ENCODE measurements at regions not wholly inside any gene's neighbourhood (a gene's known extent, or its start where the extent isn't known, plus 50 kb on each side); places are given as distances from the start of the nearest gene placed in this dataset.

DNA sequence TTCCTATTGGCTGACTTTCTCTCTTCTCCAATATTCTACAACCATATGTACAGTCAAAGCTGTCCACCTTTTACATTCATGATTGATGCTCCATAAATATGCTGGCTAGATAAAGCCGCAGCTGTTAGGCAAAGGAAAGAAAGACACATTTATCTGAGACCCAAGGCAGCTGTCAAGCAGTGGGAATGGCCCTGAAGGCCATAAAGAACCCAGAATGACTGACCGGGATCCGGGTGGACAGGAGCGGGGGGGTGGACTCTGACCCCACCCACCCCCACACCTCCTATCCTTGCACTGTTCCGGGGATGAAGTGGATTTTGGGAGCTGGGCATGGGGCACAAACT is 116.4 kb downstream of the RTP5 start:
- TF ChIP-seq, protein P1, sequence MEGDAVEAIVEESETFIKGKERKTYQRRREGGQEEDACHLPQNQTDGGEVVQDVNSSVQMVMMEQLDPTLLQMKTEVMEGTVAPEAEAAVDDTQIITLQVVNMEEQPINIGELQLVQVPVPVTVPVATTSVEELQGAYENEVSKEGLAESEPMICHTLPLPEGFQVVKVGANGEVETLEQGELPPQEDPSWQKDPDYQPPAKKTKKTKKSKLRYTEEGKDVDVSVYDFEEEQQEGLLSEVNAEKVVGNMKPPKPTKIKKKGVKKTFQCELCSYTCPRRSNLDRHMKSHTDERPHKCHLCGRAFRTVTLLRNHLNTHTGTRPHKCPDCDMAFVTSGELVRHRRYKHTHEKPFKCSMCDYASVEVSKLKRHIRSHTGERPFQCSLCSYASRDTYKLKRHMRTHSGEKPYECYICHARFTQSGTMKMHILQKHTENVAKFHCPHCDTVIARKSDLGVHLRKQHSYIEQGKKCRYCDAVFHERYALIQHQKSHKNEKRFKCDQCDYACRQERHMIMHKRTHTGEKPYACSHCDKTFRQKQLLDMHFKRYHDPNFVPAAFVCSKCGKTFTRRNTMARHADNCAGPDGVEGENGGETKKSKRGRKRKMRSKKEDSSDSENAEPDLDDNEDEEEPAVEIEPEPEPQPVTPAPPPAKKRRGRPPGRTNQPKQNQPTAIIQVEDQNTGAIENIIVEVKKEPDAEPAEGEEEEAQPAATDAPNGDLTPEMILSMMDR (IDR thresholded peaks at IDR 0.05): no peak
- DNase-seq (ENCODE audit: low spot score): no peak

DNA sequence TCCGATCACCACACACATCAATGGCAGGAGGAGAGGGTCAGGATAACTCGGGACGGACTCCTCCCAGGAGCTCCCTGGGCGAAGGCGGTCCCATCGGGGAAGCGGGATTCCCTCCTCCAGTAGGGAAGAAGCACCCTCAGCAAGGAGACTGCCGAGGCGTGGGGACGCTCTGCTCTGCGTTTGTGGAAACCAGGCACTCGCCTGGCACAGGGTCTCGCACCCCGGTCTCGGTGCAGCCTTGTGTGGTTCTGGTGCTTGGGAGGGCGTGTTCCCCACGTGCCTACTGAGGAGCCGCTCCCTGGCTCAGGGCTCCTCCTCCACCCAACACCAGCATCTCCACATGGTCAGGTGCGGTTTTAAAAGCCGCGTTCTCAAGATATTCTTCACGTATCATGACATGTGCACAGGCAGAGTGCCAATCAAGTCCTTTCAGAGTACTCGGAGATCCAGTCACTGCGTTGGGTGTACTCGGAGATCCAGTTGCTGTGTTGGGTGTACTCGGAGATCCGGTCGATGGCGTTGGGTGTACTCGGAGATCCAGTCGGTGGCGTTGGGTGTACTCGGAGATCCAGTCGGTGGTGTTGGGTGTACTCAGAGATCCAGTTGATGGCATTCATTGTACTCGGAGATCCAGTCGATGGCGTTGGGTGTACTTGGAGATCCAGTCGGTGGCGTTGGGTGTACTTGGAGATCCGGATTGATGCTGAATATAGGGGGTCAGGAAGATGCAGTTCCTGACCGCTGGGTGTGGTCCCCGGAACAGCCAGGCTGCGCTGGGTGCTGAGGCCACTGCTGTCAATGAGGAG is 117.5 kb downstream of the RTP5 start:
- no peaks in the 10 kb centered on the region for H3K4me1 ChIP-seq (ENCODE audit: control insufficient read depth in 1 of 2, low read depth in 2 of 2)

More for the DNA sequence above, 116.4 kb downstream of the RTP5 start:
- no peaks in the 10 kb centered on the region for H3K4me1 ChIP-seq (ENCODE audit: control insufficient read depth in 1 of 2, low read depth in 2 of 2)
- no peak overlapping the region for H3K4me3 ChIP-seq
- ATAC-seq (ENCODE audit: insufficient number of reproducible peaks, low FRiP score, low read depth): no peak
- H3K27ac ChIP-seq: no peak overlapping the region
- no peaks in the 10 kb centered on the region for H3K9me3 ChIP-seq
- H3K27me3 ChIP-seq (replicated peaks; ENCODE audit: insufficient read depth): no peaks in the 10 kb centered on the region
- H3K36me3 ChIP-seq: no peaks in the 10 kb centered on the region

DNA sequence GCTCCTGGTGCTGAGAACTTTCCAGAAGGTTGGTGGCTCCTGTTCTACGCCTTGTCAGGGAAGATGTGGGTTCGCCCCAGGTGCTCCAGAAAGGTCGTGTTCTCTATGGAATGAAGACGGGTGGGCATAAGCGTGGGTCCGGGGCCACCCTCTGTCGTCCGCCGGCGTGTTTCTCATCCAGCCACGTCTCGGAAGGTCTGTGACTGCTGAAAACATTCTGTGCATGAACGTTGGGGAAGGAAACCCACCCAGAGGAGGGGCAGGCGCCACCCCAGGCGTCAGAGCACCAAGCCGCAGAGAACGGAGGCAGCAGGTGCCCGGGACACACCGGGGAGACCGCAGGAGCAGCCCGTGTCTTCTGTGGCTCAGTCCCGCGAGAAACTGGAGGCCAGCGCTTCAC is 118.2 kb downstream of the RTP5 start:
- no peaks in the 10 kb centered on the region for H3K27me3 ChIP-seq (replicated peaks; ENCODE audit: insufficient read depth)
- ATAC-seq (ENCODE audit: insufficient number of reproducible peaks, low FRiP score, low read depth): no peak
- no peaks in the 10 kb centered on the region for H3K4me1 ChIP-seq (ENCODE audit: control insufficient read depth in 1 of 2, low read depth in 2 of 2)
- H3K9me3 ChIP-seq: no peaks in the 10 kb centered on the region
- no peaks in the 10 kb centered on the region for H3K36me3 ChIP-seq
- no peak overlapping the region for H3K27ac ChIP-seq
- no peak for DNase-seq (ENCODE audit: low spot score)
- TF ChIP-seq, protein P1 (IDR thresholded peaks at IDR 0.05): no peak
- no peak overlapping the region for H3K4me3 ChIP-seq

More for the DNA sequence above, 117.5 kb downstream of the RTP5 start:
- H3K36me3 ChIP-seq: no peaks in the 10 kb centered on the region
- no peak overlapping the region for H3K27ac ChIP-seq
- DNase-seq (ENCODE audit: low spot score) (no peak), ATAC-seq (ENCODE audit: insufficient number of reproducible peaks, low FRiP score, low read depth) (no peak)
- H3K27me3 ChIP-seq (replicated peaks; ENCODE audit: insufficient read depth): no peaks in the 10 kb centered on the region
- TF ChIP-seq, protein P1 (IDR thresholded peaks at IDR 0.05): no peak
- H3K9me3 ChIP-seq: no peaks in the 10 kb centered on the region
- no peak overlapping the region for H3K4me3 ChIP-seq

DNA sequence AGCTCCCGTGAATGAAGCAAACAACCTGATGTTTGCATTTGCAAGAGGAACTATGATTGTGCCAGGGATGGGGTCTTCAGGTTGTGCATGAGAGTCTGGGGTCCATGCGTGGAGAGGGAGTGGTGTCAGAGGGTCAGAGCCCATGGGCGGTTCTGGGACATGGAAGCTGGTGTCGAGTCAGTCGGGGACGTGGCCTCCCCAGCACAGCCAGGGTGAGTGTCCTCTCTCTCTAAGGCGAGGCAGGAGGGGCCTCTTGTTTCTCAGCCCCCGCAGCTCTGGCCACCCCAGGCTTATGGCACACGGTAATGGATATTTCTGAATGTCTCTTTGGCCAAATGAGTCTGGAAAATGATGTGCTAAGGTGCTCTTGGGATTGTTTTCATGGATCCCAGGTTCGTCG is 118.6 kb downstream of the RTP5 start:
- H3K4me3 ChIP-seq: no peak overlapping the region

DNA sequence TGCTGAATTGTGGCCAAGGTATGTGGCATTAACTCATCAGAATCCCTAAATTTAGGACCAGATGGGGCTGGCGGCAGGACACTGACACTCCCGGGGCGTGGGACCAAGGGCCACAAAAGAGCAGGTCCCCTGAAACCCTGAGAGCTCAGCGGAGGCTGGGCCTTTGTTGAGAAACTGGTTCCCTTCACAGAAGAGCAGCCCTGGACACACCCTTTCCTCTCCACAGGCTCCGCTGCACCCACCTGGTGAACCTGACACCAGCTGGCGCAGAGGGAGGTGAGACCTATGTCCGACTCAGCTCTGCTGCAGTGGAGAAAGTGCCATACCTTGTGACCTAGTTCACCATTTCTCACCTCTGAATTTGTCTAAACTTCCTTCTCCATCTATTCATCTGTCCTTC is 119.5 kb downstream of the RTP5 start:
- Histone ChIP-seq H3K9me3 (no peaks in the 10 kb centered on the region), H3K27me3 (replicated peaks; ENCODE audit: insufficient read depth) (no peaks in the 10 kb centered on the region), H3K27ac (no peak overlapping the region), H3K4me1 (ENCODE audit: control insufficient read depth in 1 of 2, low read depth in 2 of 2) (no peaks in the 10 kb centered on the region), H3K36me3 (no peaks in the 10 kb centered on the region), H3K4me3 (no peak overlapping the region)
- TF ChIP-seq, protein P1 (IDR thresholded peaks at IDR 0.05): no peak
- ATAC-seq (ENCODE audit: insufficient number of reproducible peaks, low FRiP score, low read depth): no peak
- DNase-seq (ENCODE audit: low spot score): no peak

More for the DNA sequence above, 118.6 kb downstream of the RTP5 start:
- Histone ChIP-seq H3K27me3 (replicated peaks; ENCODE audit: insufficient read depth) (no peaks in the 10 kb centered on the region), H3K36me3 (no peaks in the 10 kb centered on the region), H3K4me1 (ENCODE audit: control insufficient read depth in 1 of 2, low read depth in 2 of 2) (no peaks in the 10 kb centered on the region), H3K27ac (no peak overlapping the region), H3K9me3 (no peaks in the 10 kb centered on the region)
- DNase-seq (ENCODE audit: low spot score): no peak
- TF ChIP-seq, protein P1 (IDR thresholded peaks at IDR 0.05): no peak
- ATAC-seq (ENCODE audit: insufficient number of reproducible peaks, low FRiP score, low read depth): no peak
